ENCODE measurements at regions not wholly inside any gene's neighbourhood (a gene's known extent, or its start where the extent isn't known, plus 50 kb on each side); places are given as distances from the start of the nearest gene placed in this dataset.
"Not testable (repeated sequence)": the region's sequence is repeated elsewhere in the genome, so short reads cannot be mapped to it uniquely, and the experiment has no call there.

GRCh38 chr7:4319280-4319679, 362.8 kb upstream of the FOXK1 start:
- DNase-seq, result no peak

- no peak for DNase-seq
These were observed 356.4 kb upstream of the FOXK1 start for GRCh38 chr7:4325732-4326131.

- DNase-seq, result no peak
These were observed 350.4 kb upstream of the FOXK1 start for GRCh38 chr7:4331711-4332110.

- no peak for DNase-seq
These were observed 343.5 kb upstream of the FOXK1 start for GRCh38 chr7:4338556-4338955.

GRCh38 chr7:4343272-4344247, 338.5 kb upstream of the FOXK1 start:
- DNase-seq, result no peak

- no peak for DNase-seq
These were observed 337.1 kb upstream of the FOXK1 start for GRCh38 chr7:4345004-4345403.

GRCh38 chr7:4352069-4352468, 330.0 kb upstream of the FOXK1 start:
- DNase-seq, result no peak

GRCh38 chr7:4361774-4362173, 320.3 kb upstream of the FOXK1 start:
- no peak for DNase-seq

GRCh38 chr7:4383584-4383983, 298.5 kb upstream of the FOXK1 start:
- DNase-seq, result no peak

GRCh38 chr7:4386190-4386589, 295.9 kb upstream of the FOXK1 start:
- DNase-seq, result no peak

GRCh38 chr7:4391103-4391502, 291.0 kb upstream of the FOXK1 start:
- not testable (repeated sequence) for DNase-seq

- no peak for DNase-seq
These were observed 287.4 kb upstream of the FOXK1 start for GRCh38 chr7:4394736-4395135.

- DNase-seq, result no peak
These were observed 283.0 kb upstream of the FOXK1 start for GRCh38 chr7:4399121-4399520.

GRCh38 chr7:4399596-4399995, 282.5 kb upstream of the FOXK1 start:
- DNase-seq, result no peak

GRCh38 chr7:4406288-4407058, 275.6 kb upstream of the FOXK1 start:
- DNase-seq, result no peak

- DNase-seq, result no peak
These were observed 272.1 kb upstream of the FOXK1 start for GRCh38 chr7:4409946-4410345.

GRCh38 chr7:4416396-4417056, 265.6 kb upstream of the FOXK1 start:
- no peak for DNase-seq

- DNase-seq, result no peak
These were observed 253.6 kb upstream of the FOXK1 start for GRCh38 chr7:4428526-4428925.

- DNase-seq, result no peak
These were observed 251.9 kb upstream of the FOXK1 start for GRCh38 chr7:4430227-4430626.

- DNase-seq, result no peak
These were observed 247.8 kb upstream of the FOXK1 start for GRCh38 chr7:4434306-4434705.

- no peak for DNase-seq
These were observed 245.7 kb upstream of the FOXK1 start for GRCh38 chr7:4436361-4436895.

- DNase-seq, result no peak
These were observed 245.2 kb upstream of the FOXK1 start for GRCh38 chr7:4436936-4437335.

GRCh38 chr7:4437916-4438315, 244.2 kb upstream of the FOXK1 start:
- no peak for DNase-seq

Measured in NCI-H446 treated with DMSO at 0.1 percent for 48 hours (cell line).